ENCODE measurements at regions not wholly inside any gene's neighbourhood (a gene's known extent, or its start where the extent isn't known, plus 50 kb on each side); places are given as distances from the start of the nearest gene placed in this dataset.

- TF ChIP-seq POLR2AphosphoS5 (IDR thresholded peaks at IDR 0.05) (no peak), EP300 (conservative IDR thresholded peaks at IDR 0.05; ENCODE audit: poor library complexity, severe bottlenecking) (no peak)
- TF ChIP-seq, protein P1, sequence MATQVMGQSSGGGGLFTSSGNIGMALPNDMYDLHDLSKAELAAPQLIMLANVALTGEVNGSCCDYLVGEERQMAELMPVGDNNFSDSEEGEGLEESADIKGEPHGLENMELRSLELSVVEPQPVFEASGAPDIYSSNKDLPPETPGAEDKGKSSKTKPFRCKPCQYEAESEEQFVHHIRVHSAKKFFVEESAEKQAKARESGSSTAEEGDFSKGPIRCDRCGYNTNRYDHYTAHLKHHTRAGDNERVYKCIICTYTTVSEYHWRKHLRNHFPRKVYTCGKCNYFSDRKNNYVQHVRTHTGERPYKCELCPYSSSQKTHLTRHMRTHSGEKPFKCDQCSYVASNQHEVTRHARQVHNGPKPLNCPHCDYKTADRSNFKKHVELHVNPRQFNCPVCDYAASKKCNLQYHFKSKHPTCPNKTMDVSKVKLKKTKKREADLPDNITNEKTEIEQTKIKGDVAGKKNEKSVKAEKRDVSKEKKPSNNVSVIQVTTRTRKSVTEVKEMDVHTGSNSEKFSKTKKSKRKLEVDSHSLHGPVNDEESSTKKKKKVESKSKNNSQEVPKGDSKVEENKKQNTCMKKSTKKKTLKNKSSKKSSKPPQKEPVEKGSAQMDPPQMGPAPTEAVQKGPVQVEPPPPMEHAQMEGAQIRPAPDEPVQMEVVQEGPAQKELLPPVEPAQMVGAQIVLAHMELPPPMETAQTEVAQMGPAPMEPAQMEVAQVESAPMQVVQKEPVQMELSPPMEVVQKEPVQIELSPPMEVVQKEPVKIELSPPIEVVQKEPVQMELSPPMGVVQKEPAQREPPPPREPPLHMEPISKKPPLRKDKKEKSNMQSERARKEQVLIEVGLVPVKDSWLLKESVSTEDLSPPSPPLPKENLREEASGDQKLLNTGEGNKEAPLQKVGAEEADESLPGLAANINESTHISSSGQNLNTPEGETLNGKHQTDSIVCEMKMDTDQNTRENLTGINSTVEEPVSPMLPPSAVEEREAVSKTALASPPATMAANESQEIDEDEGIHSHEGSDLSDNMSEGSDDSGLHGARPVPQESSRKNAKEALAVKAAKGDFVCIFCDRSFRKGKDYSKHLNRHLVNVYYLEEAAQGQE (IDR thresholded peaks at IDR 0.05; ENCODE audit: borderline replicate concordance), result no peak
These were observed 656.1 kb downstream of the ZWINT start for GRCh38 chr10:55704950-55705349.

Measured in neural cell (in vitro differentiated cells).